ENCODE measurements at regions not wholly inside any gene's neighbourhood (a gene's known extent, or its start where the extent isn't known, plus 50 kb on each side); places are given as distances from the start of the nearest gene placed in this dataset.
"Not testable (repeated sequence)": the region's sequence is repeated elsewhere in the genome, so short reads cannot be mapped to it uniquely, and the experiment has no call there.

- no peak for TF ChIP-seq CTCF (IDR thresholded peaks at IDR 0.05)
- Histone ChIP-seq H3K27me3 (no peaks in the 10 kb centered on the region), H3K36me3 (no peaks in the 10 kb centered on the region), H3K27ac (no peak overlapping the region), H3K4me3 (no peak overlapping the region), H3K4me1 (peaks cover 6% of the 10 kb centered on the region), H3K9me3 (no peaks in the 10 kb centered on the region)
- DNase-seq = no peak
- intact Hi-C loops (cut with DNase I) = no loop called here
- no peak for ATAC-seq
Observed at GRCh38 chr5:96293966-96294883, 138.8 kb downstream of the PCSK1 start.

DNA sequence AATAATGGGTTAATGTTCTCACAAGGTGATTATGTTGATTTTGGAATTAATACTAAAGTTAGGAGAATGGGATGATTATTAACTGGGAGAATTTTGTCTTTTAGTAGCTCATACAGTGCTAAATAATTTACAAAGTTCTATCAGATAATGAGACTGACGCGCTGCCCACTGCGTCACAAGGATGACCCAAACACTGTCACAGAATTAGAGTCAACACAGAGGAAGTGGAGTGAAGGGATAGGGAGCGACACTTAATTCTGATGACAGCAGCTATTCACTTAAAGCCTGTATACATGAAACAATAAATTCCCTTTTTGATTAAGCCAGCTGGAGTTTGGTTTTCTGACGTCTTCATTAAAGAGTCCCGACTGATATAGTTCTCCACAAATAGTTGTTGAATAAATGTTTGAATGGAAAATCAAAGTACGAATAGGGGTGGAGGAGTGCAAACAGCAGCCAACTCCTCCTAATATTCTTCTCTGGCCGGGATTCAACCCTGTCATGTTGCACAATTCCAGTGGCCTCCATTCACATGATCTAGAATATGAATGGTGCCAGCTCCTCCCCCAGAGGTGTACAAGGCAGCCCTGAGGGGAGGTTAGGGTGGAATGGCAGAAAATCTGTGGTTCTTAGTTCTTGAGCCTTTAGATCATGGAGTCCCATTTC, 140.3 kb downstream of the PCSK1 start:
- no peak overlapping the region for H3K27ac ChIP-seq
- no peaks in the 10 kb centered on the region for H3K36me3 ChIP-seq
- H3K4me1 ChIP-seq = no peaks in the 10 kb centered on the region
- TF ChIP-seq CTCF (IDR thresholded peaks at IDR 0.05) = no peak
- no peak overlapping the region for H3K4me3 ChIP-seq
- no peaks in the 10 kb centered on the region for H3K27me3 ChIP-seq
- ATAC-seq (no peak), DNase-seq (no peak)
- intact Hi-C loops (cut with DNase I) = no loop called here
- no peaks in the 10 kb centered on the region for H3K9me3 ChIP-seq

- intact Hi-C loops (cut with DNase I); H3K36me3 ChIP-seq; H3K27me3 ChIP-seq; H3K27ac ChIP-seq; ATAC-seq; H3K4me3 ChIP-seq; DNase-seq; H3K9me3 ChIP-seq; H3K4me1 ChIP-seq: not testable (repeated sequence)
Observed at GRCh38 chr5:96289287-96289686, 143.8 kb downstream of the PCSK1 start.

- Histone ChIP-seq H3K4me1 (no peaks in the 10 kb centered on the region), H3K27me3 (no peaks in the 10 kb centered on the region), H3K36me3 (no peaks in the 10 kb centered on the region), H3K9me3 (no peaks in the 10 kb centered on the region), H3K4me3 (no peak overlapping the region), H3K27ac (no peak overlapping the region)
- intact Hi-C loops (cut with DNase I) = no loop called here
- DNase-seq (no peak), ATAC-seq (no peak)
- no peak for TF ChIP-seq CTCF (IDR thresholded peaks at IDR 0.05)
Observed at GRCh38 chr5:96288845-96289185, 144.2 kb downstream of the PCSK1 start.

- intact Hi-C loops (cut with DNase I) = no loop called here
- no peak overlapping the region for H3K4me3 ChIP-seq
- no peak overlapping the region for H3K27ac ChIP-seq
- DNase-seq (no peak), ATAC-seq (no peak)
- no peaks in the 10 kb centered on the region for H3K9me3 ChIP-seq
- no peaks in the 10 kb centered on the region for H3K4me1 ChIP-seq
- H3K27me3 ChIP-seq = no peaks in the 10 kb centered on the region
- no peak for TF ChIP-seq CTCF (IDR thresholded peaks at IDR 0.05)
- no peaks in the 10 kb centered on the region for H3K36me3 ChIP-seq
Observed at GRCh38 chr5:96288166-96288844, 144.7 kb downstream of the PCSK1 start.

DNA sequence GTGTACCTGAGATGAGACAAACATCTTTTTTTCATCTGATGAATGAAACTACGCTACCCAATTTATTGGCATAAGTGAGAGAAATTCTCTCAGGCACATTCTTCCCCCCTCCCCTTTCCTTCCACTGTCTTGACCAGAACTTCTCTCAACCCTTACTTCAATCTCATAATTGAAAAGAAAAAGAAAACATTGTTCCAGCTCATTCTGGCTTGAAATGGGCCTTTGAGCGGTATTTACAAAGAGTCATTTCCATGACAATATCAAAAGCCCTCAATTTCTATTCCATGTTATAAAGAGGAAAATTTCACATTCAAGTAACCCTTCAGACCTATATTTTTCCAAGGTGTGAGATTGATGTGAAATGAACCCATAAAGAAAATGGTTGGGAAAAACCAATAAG, 145.9 kb downstream of the PCSK1 start:
- intact Hi-C loops (cut with DNase I) = no loop called here
- H3K4me3 ChIP-seq = no peak overlapping the region

More for the DNA sequence above, 145.9 kb downstream of the PCSK1 start:
- DNase-seq (no peak), ATAC-seq (no peak)
- Histone ChIP-seq H3K9me3 (no peaks in the 10 kb centered on the region), H3K27me3 (no peaks in the 10 kb centered on the region), H3K27ac (no peak overlapping the region), H3K36me3 (no peaks in the 10 kb centered on the region), H3K4me1 (no peaks in the 10 kb centered on the region)
- TF ChIP-seq CTCF (IDR thresholded peaks at IDR 0.05) = no peak

All from upper lobe of right lung (tissue), 1 donor.